NCI-H1105 treated with DMSO at 0.1 percent for 48 hours (cell line): ENCODE measurements at regions not wholly inside any gene's neighbourhood (a gene's known extent, or its start where the extent isn't known, plus 50 kb on each side); places are given as distances from the start of the nearest gene placed in this dataset.
A peak's percentile ranks its signal among the peaks of the same experiment; 100 is the strongest.

Experiments used
- DNase-seq: peaks from one replicate; lab custom pipeline; 2025; lab: John Stamatoyannopoulos, UW

GRCh38 chr22:48982321-48982905 is 845.3 kb downstream of the BRD1 start:
- no peak for DNase-seq

GRCh38 chr22:48981371-48982061 is 846.2 kb downstream of the BRD1 start:
- no peak for DNase-seq

- DNase-seq, result no peak
Observed at GRCh38 chr22:48980918-48981317, 846.8 kb downstream of the BRD1 start.

GRCh38 chr22:48980409-48980808 is 847.3 kb downstream of the BRD1 start:
- DNase-seq, result no peak

- peak; percentile 35 for DNase-seq
Observed at GRCh38 chr22:48979482-48979881, 848.2 kb downstream of the BRD1 start.

- DNase-seq, result no peak
Observed at GRCh38 chr22:48976556-48977535, 850.8 kb downstream of the BRD1 start.

GRCh38 chr22:48975886-48976285 is 851.8 kb downstream of the BRD1 start:
- no peak for DNase-seq

- DNase-seq, result no peak
Observed at GRCh38 chr22:48975316-48975741, 852.3 kb downstream of the BRD1 start.

GRCh38 chr22:48974443-48975315 is 853.0 kb downstream of the BRD1 start:
- no peak for DNase-seq

GRCh38 chr22:48973694-48974041 is 854.0 kb downstream of the BRD1 start:
- no peak for DNase-seq

- no peak for DNase-seq
Observed at GRCh38 chr22:48972979-48973693, 854.5 kb downstream of the BRD1 start.

GRCh38 chr22:48968201-48968959 is 859.3 kb downstream of the BRD1 start:
- DNase-seq, result peak; percentile 55

- no peak for DNase-seq
Observed at GRCh38 chr22:48963405-48963804, 864.3 kb downstream of the BRD1 start.

GRCh38 chr22:48961705-48962104 is 866.0 kb downstream of the BRD1 start:
- no peak for DNase-seq

- no peak for DNase-seq
Observed at GRCh38 chr22:48960980-48961660, 866.6 kb downstream of the BRD1 start.

- DNase-seq, result no peak
Observed at GRCh38 chr22:48960576-48960975, 867.1 kb downstream of the BRD1 start.

GRCh38 chr22:48959496-48959895 is 868.2 kb downstream of the BRD1 start:
- DNase-seq, result no peak

GRCh38 chr22:48957987-48958321 is 869.7 kb downstream of the BRD1 start:
- no peak for DNase-seq

GRCh38 chr22:48957311-48957986 is 870.2 kb downstream of the BRD1 start:
- DNase-seq, result no peak
